ENCODE measurements at regions not wholly inside any gene's neighbourhood (a gene's known extent, or its start where the extent isn't known, plus 50 kb on each side); places are given as distances from the start of the nearest gene placed in this dataset.

GRCh38 chr2:226410247-226410835 lies 389.3 kb downstream of the IRS1 start:
- DNase-seq (ENCODE audit: low spot score in 2 of 2) (no peak), FAIRE-seq (no peak)

- DNase-seq (ENCODE audit: low spot score in 2 of 2), result no peak
- no peak for FAIRE-seq
Observed at GRCh38 chr2:226409134-226409533, 390.5 kb downstream of the IRS1 start.

- no peak for DNase-seq (ENCODE audit: low spot score in 2 of 2)
Observed at GRCh38 chr2:226408141-226408540, 391.5 kb downstream of the IRS1 start.

GRCh38 chr2:226407135-226407534 lies 392.5 kb downstream of the IRS1 start:
- FAIRE-seq, result no peak

More at GRCh38 chr2:226408141-226408540, 391.5 kb downstream of the IRS1 start:
- no peak for FAIRE-seq

GRCh38 chr2:226405465-226405864 lies 394.2 kb downstream of the IRS1 start:
- FAIRE-seq, result no peak

More at GRCh38 chr2:226407135-226407534, 392.5 kb downstream of the IRS1 start:
- DNase-seq (ENCODE audit: low spot score in 2 of 2), result no peak

GRCh38 chr2:226403369-226403768 lies 396.3 kb downstream of the IRS1 start:
- DNase-seq (ENCODE audit: low spot score in 2 of 2) (no peak), FAIRE-seq (no peak)

More at GRCh38 chr2:226405465-226405864, 394.2 kb downstream of the IRS1 start:
- DNase-seq (ENCODE audit: low spot score in 2 of 2), result no peak

GRCh38 chr2:226399006-226399405 lies 400.6 kb downstream of the IRS1 start:
- FAIRE-seq (no peak), DNase-seq (ENCODE audit: low spot score in 2 of 2) (no peak)

- DNase-seq (ENCODE audit: low spot score in 2 of 2) (no peak), FAIRE-seq (no peak)
Observed at GRCh38 chr2:226398580-226398979, 401.0 kb downstream of the IRS1 start.

- no peak for FAIRE-seq
Observed at GRCh38 chr2:226396541-226396940, 403.1 kb downstream of the IRS1 start.

GRCh38 chr2:226387499-226387942 lies 412.1 kb downstream of the IRS1 start:
- DNase-seq (ENCODE audit: low spot score in 2 of 2) (no peak), FAIRE-seq (no peak)

More at GRCh38 chr2:226396541-226396940, 403.1 kb downstream of the IRS1 start:
- no peak for DNase-seq (ENCODE audit: low spot score in 2 of 2)

- FAIRE-seq (no peak), DNase-seq (ENCODE audit: low spot score in 2 of 2) (no peak)
Observed at GRCh38 chr2:226383461-226383860, 416.2 kb downstream of the IRS1 start.

- FAIRE-seq, result no peak
Observed at GRCh38 chr2:226380679-226381078, 418.9 kb downstream of the IRS1 start.

GRCh38 chr2:226378753-226379705 lies 420.6 kb downstream of the IRS1 start:
- DNase-seq (ENCODE audit: low spot score in 2 of 2), result no peak
- no peak for FAIRE-seq

More at GRCh38 chr2:226380679-226381078, 418.9 kb downstream of the IRS1 start:
- DNase-seq (ENCODE audit: low spot score in 2 of 2), result no peak

GRCh38 chr2:226376516-226377180 lies 423.0 kb downstream of the IRS1 start:
- FAIRE-seq, result no peak

GRCh38 chr2:226366920-226367319 lies 432.7 kb downstream of the IRS1 start:
- FAIRE-seq (no peak), DNase-seq (ENCODE audit: low spot score in 2 of 2) (no peak)

More at GRCh38 chr2:226376516-226377180, 423.0 kb downstream of the IRS1 start:
- DNase-seq (ENCODE audit: low spot score in 2 of 2), result no peak

- no peak for DNase-seq (ENCODE audit: low spot score in 2 of 2)
- no peak for FAIRE-seq
Observed at GRCh38 chr2:226364217-226364616, 435.4 kb downstream of the IRS1 start.

- DNase-seq (ENCODE audit: low spot score in 2 of 2) (no peak), FAIRE-seq (no peak)
Observed at GRCh38 chr2:226362980-226363379, 436.6 kb downstream of the IRS1 start.

- no peak for DNase-seq (ENCODE audit: low spot score in 2 of 2)
- FAIRE-seq, result no peak
Observed at GRCh38 chr2:226360658-226361057, 439.0 kb downstream of the IRS1 start.

GRCh38 chr2:226358688-226359087 lies 440.9 kb downstream of the IRS1 start:
- no peak for FAIRE-seq

GRCh38 chr2:226357816-226358215 lies 441.8 kb downstream of the IRS1 start:
- FAIRE-seq, result no peak

More at GRCh38 chr2:226358688-226359087, 440.9 kb downstream of the IRS1 start:
- DNase-seq (ENCODE audit: low spot score in 2 of 2), result no peak

GRCh38 chr2:226355600-226355999 lies 444.0 kb downstream of the IRS1 start:
- no peak for FAIRE-seq
- DNase-seq (ENCODE audit: low spot score in 2 of 2), result no peak

More at GRCh38 chr2:226357816-226358215, 441.8 kb downstream of the IRS1 start:
- DNase-seq (ENCODE audit: low spot score in 2 of 2), result no peak
